ENCODE measurements at regions not wholly inside any gene's neighbourhood (a gene's known extent, or its start where the extent isn't known, plus 50 kb on each side); places are given as distances from the start of the nearest gene placed in this dataset.

DNA sequence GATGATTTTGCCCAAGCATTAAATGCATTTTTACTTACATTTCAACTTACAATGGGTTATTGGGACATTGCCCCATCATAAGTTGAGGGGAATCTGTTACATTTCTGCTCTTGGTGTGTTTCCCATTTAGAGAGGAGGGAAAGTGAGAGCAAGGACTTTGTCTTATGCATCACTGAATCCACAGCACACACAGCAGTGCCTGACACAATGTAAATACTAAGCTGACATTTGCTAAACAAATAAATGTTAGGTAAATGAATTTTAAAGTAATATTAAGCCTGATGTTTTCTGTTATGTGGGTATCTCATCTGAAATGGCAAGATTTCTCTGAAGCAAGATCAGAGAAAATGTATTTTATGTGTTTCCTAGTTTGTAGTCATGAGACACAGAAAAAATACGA is 143.6 kb upstream of the STXBP5 start:
- TF ChIP-seq, protein P1, sequence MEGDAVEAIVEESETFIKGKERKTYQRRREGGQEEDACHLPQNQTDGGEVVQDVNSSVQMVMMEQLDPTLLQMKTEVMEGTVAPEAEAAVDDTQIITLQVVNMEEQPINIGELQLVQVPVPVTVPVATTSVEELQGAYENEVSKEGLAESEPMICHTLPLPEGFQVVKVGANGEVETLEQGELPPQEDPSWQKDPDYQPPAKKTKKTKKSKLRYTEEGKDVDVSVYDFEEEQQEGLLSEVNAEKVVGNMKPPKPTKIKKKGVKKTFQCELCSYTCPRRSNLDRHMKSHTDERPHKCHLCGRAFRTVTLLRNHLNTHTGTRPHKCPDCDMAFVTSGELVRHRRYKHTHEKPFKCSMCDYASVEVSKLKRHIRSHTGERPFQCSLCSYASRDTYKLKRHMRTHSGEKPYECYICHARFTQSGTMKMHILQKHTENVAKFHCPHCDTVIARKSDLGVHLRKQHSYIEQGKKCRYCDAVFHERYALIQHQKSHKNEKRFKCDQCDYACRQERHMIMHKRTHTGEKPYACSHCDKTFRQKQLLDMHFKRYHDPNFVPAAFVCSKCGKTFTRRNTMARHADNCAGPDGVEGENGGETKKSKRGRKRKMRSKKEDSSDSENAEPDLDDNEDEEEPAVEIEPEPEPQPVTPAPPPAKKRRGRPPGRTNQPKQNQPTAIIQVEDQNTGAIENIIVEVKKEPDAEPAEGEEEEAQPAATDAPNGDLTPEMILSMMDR (IDR thresholded peaks at IDR 0.05), result no peak
- no peak for TF ChIP-seq POLR2A (IDR thresholded peaks at IDR 0.05)
